ENCODE measurements at regions not wholly inside any gene's neighbourhood (a gene's known extent, or its start where the extent isn't known, plus 50 kb on each side); places are given as distances from the start of the nearest gene placed in this dataset.

GRCh38 chr3:147493666-147494065 lies 84.5 kb downstream of the ZIC1 start:
- Histone ChIP-seq H3K4me2 (ENCODE audit: low read length) (no peak overlapping the region), H3K27ac (ENCODE audit: low read depth, low read length) (no peak overlapping the region), H3K9me3 (ENCODE audit: insufficient read depth, low read depth, low read length) (no peaks in the 10 kb centered on the region), H3K4me3 (ENCODE audit: insufficient read depth, low read depth, low read length) (no peak overlapping the region), H3K79me2 (ENCODE audit: insufficient read depth, low read length) (no peaks in the 10 kb centered on the region), H3K4me1 (ENCODE audit: insufficient read depth, low read length) (no peaks in the 10 kb centered on the region), H3K36me3 (ENCODE audit: insufficient read depth, low read length) (no peaks in the 10 kb centered on the region), H3K9ac (ENCODE audit: low read length) (no peak overlapping the region), H2AFZ (ENCODE audit: low read depth, low read length) (no peak overlapping the region), H4K20me1 (ENCODE audit: insufficient read depth, low read length) (no peaks in the 10 kb centered on the region), H3K27me3 (ENCODE audit: insufficient read depth, low read length) (no peaks in the 10 kb centered on the region)
- Mint-ChIP-seq H3K36me3 (ENCODE audit: low read depth, unreplicated experiment) (no peaks in the 10 kb centered on the region), H3K4me1 (ENCODE audit: low read depth, unreplicated experiment) (no peaks in the 10 kb centered on the region), H3K27me3 (ENCODE audit: low read depth, unreplicated experiment) (peaks cover 5% of the 10 kb centered on the region), H3K9me3 (ENCODE audit: unreplicated experiment) (no peaks in the 10 kb centered on the region), H3K4me3 (ENCODE audit: unreplicated experiment) (no peak overlapping the region), H3K27ac (ENCODE audit: unreplicated experiment) (no peak overlapping the region)
- no peak for TF ChIP-seq EZH2 (IDR thresholded peaks at IDR 0.05; ENCODE audit: insufficient read depth, low read length)
- no peak for FAIRE-seq
- no peak for DNase-seq (ENCODE audit: low read depth)

GRCh38 chr3:147497286-147497685 lies 88.1 kb downstream of the ZIC1 start:
- Histone ChIP-seq H3K4me2 (ENCODE audit: low read length) (no peak overlapping the region), H3K79me2 (ENCODE audit: insufficient read depth, low read length) (no peaks in the 10 kb centered on the region), H3K4me1 (ENCODE audit: insufficient read depth, low read length) (no peaks in the 10 kb centered on the region), H3K9ac (ENCODE audit: low read length) (no peak overlapping the region), H3K36me3 (ENCODE audit: insufficient read depth, low read length) (no peaks in the 10 kb centered on the region), H3K9me3 (ENCODE audit: insufficient read depth, low read depth, low read length) (no peaks in the 10 kb centered on the region), H3K27ac (ENCODE audit: low read depth, low read length) (no peak overlapping the region), H2AFZ (ENCODE audit: low read depth, low read length) (no peak overlapping the region), H3K27me3 (ENCODE audit: insufficient read depth, low read length) (no peaks in the 10 kb centered on the region), H3K4me3 (ENCODE audit: insufficient read depth, low read depth, low read length) (no peak overlapping the region), H4K20me1 (ENCODE audit: insufficient read depth, low read length) (no peaks in the 10 kb centered on the region)
- H3K27me3 Mint-ChIP-seq (ENCODE audit: low read depth, unreplicated experiment) = peaks cover 2% of the 10 kb centered on the region
- no peaks in the 10 kb centered on the region for H3K36me3 Mint-ChIP-seq (ENCODE audit: low read depth, unreplicated experiment)
- no peak for TF ChIP-seq CTCF (IDR thresholded peaks at IDR 0.05; ENCODE audit: insufficient read depth, low read depth, low read length)
- no peak for TF ChIP-seq EZH2 (IDR thresholded peaks at IDR 0.05; ENCODE audit: insufficient read depth, low read length)
- H3K4me1 Mint-ChIP-seq (ENCODE audit: low read depth, unreplicated experiment) = no peaks in the 10 kb centered on the region
- no peaks in the 10 kb centered on the region for H3K9me3 Mint-ChIP-seq (ENCODE audit: unreplicated experiment)
- no peak overlapping the region for H3K4me3 Mint-ChIP-seq (ENCODE audit: unreplicated experiment)
- no peak for DNase-seq (ENCODE audit: low read depth)
- no peak for FAIRE-seq
- H3K27ac Mint-ChIP-seq (ENCODE audit: unreplicated experiment) = no peak overlapping the region

DNA sequence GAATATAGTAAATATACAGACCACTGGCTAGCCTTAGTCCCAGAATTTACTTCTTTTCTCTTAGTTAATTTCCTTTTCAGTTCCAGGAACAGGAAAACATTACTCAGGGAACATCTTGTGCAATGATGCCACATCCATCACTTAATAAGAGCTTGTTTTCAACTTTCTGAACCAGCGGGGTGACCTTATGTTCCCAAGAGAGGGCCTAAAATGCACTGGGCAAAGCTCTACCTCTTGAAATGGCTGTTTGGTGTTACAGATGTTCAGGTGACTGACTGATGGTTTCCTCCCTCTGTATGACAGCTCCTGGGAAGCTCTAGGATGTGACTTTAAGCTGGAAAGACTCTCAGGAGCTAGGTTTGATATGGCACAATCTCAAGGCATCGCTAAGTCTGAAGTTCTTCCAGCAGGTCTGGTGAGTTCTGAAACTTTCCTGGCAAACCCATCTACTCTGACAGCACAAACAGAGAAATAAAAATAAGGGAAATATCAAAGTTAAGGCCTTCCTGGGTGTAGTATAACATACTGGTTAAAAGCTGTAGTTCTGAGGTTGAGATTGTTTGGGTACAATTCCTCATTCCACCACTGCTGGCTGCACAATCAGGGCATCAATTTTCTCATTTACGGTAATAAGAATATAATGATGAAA lies 98.6 kb downstream of the ZIC1 start:
- H3K4me1 Mint-ChIP-seq (ENCODE audit: low read depth, unreplicated experiment) = no peaks in the 10 kb centered on the region
- no peaks in the 10 kb centered on the region for H3K36me3 ChIP-seq (ENCODE audit: insufficient read depth, low read length)
- H3K4me3 ChIP-seq (ENCODE audit: insufficient read depth, low read depth, low read length) = no peak overlapping the region
- no peak overlapping the region for H3K9ac ChIP-seq (ENCODE audit: low read length)
- no peaks in the 10 kb centered on the region for H3K4me1 ChIP-seq (ENCODE audit: insufficient read depth, low read length)
- H3K4me2 ChIP-seq (ENCODE audit: low read length) = no peak overlapping the region
- no peak overlapping the region for H3K4me3 Mint-ChIP-seq (ENCODE audit: unreplicated experiment)
- H3K27ac Mint-ChIP-seq (ENCODE audit: unreplicated experiment) = no peak overlapping the region
- TF ChIP-seq CTCF (IDR thresholded peaks at IDR 0.05; ENCODE audit: insufficient read depth, low read depth, low read length) = no peak
- no peak for TF ChIP-seq EZH2 (IDR thresholded peaks at IDR 0.05; ENCODE audit: insufficient read depth, low read length)
- H3K27me3 Mint-ChIP-seq (ENCODE audit: low read depth, unreplicated experiment) = no peaks in the 10 kb centered on the region
- no peaks in the 10 kb centered on the region for H3K27me3 ChIP-seq (ENCODE audit: insufficient read depth, low read length)
- H3K9me3 ChIP-seq (ENCODE audit: insufficient read depth, low read depth, low read length) = no peaks in the 10 kb centered on the region
- no peak overlapping the region for H3K27ac ChIP-seq (ENCODE audit: low read depth, low read length)
- H3K9me3 Mint-ChIP-seq (ENCODE audit: unreplicated experiment) = no peaks in the 10 kb centered on the region
- no peaks in the 10 kb centered on the region for H4K20me1 ChIP-seq (ENCODE audit: insufficient read depth, low read length)
- H3K79me2 ChIP-seq (ENCODE audit: insufficient read depth, low read length) = no peaks in the 10 kb centered on the region
- H3K36me3 Mint-ChIP-seq (ENCODE audit: low read depth, unreplicated experiment) = no peaks in the 10 kb centered on the region
- H2AFZ ChIP-seq (ENCODE audit: low read depth, low read length) = no peak overlapping the region
- FAIRE-seq = no peak
- DNase-seq (ENCODE audit: low read depth) = no peak
